Central memory CD8-positive, alpha-beta T cell (primary cell): ENCODE measurements at regions not wholly inside any gene's neighbourhood (a gene's known extent, or its start where the extent isn't known, plus 50 kb on each side); places are given as distances from the start of the nearest gene placed in this dataset.
A peak's percentile ranks its signal among the peaks of the same experiment; 100 is the strongest.

Source experiments
- ATAC-seq: fragments of 150-1000 bp; cut with Tn5 transposase; replicated peaks from 2 replicates; pipeline ENCODE4 v1.10.0; 2022; ENCODE audit warnings: mild to moderate bottlenecking, moderate FRiP score, moderate number of reproducible peaks; ENCODE audit not compliant: poor library complexity, severe bottlenecking; ENCODE audit errors: extremely low read depth
- DNase-seq, 2 donors: peaks; one replicate each; pipeline ENCODE4 v3.0.0; 2021; ENCODE audit warnings: low spot score in 2 of 2
- H3K27ac Mint-ChIP-seq: one replicate; pipeline ENCODE4 v1.8.0; 2022; ENCODE audit warnings: low read depth, mild to moderate bottlenecking, moderate library complexity, mixed read lengths
- H3K27me3 Mint-ChIP-seq: one replicate; pipeline ENCODE4 v1.8.0; 2022; ENCODE audit warnings: mixed read lengths
- H3K36me3 Mint-ChIP-seq: one replicate; pipeline ENCODE4 v1.8.0; 2022; ENCODE audit warnings: mild to moderate bottlenecking, moderate library complexity, mixed read lengths; ENCODE audit not compliant: insufficient read depth
- H3K4me1 Mint-ChIP-seq: one replicate; pipeline ENCODE4 v1.8.0; 2022; ENCODE audit warnings: mixed read lengths
- H3K4me3 Mint-ChIP-seq: one replicate; pipeline ENCODE4 v1.8.0; 2022; ENCODE audit warnings: mild to moderate bottlenecking, moderate library complexity, mixed read lengths
- H3K9me3 Mint-ChIP-seq: one replicate; pipeline ENCODE4 v1.8.0; 2022; ENCODE audit warnings: mixed read lengths

DNA sequence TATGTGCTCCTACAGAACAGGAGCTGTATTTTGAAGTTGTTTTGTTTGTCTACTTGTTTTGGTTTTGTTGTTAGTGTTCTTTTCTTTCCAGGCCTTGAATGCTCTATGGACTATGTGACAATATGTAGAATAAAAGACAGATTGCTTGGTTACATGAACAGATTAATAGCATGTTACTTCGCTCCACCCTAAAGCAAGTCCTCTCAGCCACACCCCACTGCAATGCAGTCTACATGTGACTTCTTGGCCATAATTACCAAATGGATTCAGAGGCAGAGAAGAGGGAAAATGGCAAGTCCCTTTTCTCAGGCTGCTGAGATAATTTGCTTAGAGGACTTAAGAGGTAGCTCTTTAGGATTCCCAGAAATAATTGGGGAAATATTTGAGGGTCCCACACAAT is 123.2 kb upstream of the CYP1B1 start:
- Mint-ChIP-seq H3K4me1 (no peaks in the 10 kb centered on the region), H3K4me3 (no peak overlapping the region), H3K9me3 (no peaks in the 10 kb centered on the region), H3K36me3 (no peaks in the 10 kb centered on the region), H3K27ac (no peak overlapping the region), H3K27me3 (peaks cover 47% of the 10 kb centered on the region)
- ATAC-seq: no peak
- DNase-seq: no peak

- DNase-seq: no peak
- ATAC-seq: no peak
- H3K4me1 Mint-ChIP-seq: peaks cover 14% of the 10 kb centered on the region
These were observed 118.8 kb upstream of the CYP1B1 start for GRCh38 chr2:38194751-38195150.

DNA sequence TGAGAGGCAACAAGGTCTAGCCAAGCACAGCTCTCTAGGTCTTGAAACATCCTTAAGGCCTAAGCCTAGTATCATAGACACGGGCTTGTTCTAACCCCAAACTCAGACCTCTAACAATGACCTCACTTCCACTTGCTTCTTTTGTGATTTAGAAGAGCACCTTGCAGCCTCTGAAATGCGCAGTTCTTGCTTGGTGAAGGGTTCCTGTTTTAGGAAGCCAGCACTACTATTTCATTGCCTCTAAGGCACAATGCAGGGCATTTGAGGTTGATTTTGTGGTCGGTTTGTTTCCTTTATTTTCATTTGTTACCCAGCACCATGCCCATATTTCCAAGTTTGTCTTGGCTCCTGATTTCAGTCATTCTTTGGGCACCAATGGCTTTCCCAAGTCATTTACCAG is 117.0 kb upstream of the CYP1B1 start:
- Mint-ChIP-seq H3K9me3 (no peaks in the 10 kb centered on the region), H3K4me1 (peaks cover 14% of the 10 kb centered on the region), H3K27me3 (no peaks in the 10 kb centered on the region), H3K27ac (no peak overlapping the region), H3K4me3 (no peak overlapping the region), H3K36me3 (no peaks in the 10 kb centered on the region)
- DNase-seq: no peak
- ATAC-seq: no peak

More at GRCh38 chr2:38194751-38195150, 118.8 kb upstream of the CYP1B1 start:
- Mint-ChIP-seq H3K27ac (no peak overlapping the region), H3K36me3 (no peaks in the 10 kb centered on the region), H3K4me3 (no peak overlapping the region), H3K27me3 (peaks cover 7% of the 10 kb centered on the region), H3K9me3 (no peaks in the 10 kb centered on the region)

GRCh38 chr2:38192046-38192445 is 116.1 kb upstream of the CYP1B1 start:
- no peaks in the 10 kb centered on the region for H3K9me3 Mint-ChIP-seq
- DNase-seq: no peak

GRCh38 chr2:38191516-38191915 is 115.6 kb upstream of the CYP1B1 start:
- H3K27me3 Mint-ChIP-seq: no peaks in the 10 kb centered on the region
- DNase-seq: no peak
- H3K27ac Mint-ChIP-seq: no peak overlapping the region
- no peaks in the 10 kb centered on the region for H3K36me3 Mint-ChIP-seq
- no peaks in the 10 kb centered on the region for H3K9me3 Mint-ChIP-seq
- no peak overlapping the region for H3K4me3 Mint-ChIP-seq
- no peak for ATAC-seq
- peaks cover 14% of the 10 kb centered on the region for H3K4me1 Mint-ChIP-seq

More at GRCh38 chr2:38192046-38192445, 116.1 kb upstream of the CYP1B1 start:
- no peak overlapping the region for H3K27ac Mint-ChIP-seq
- H3K36me3 Mint-ChIP-seq: no peaks in the 10 kb centered on the region
- peaks cover 14% of the 10 kb centered on the region for H3K4me1 Mint-ChIP-seq
- no peak overlapping the region for H3K4me3 Mint-ChIP-seq
- no peaks in the 10 kb centered on the region for H3K27me3 Mint-ChIP-seq
- no peak for ATAC-seq

GRCh38 chr2:38190542-38191218 is 114.7 kb upstream of the CYP1B1 start:
- DNase-seq: no peak
- H3K4me3 Mint-ChIP-seq: no peak overlapping the region
- H3K36me3 Mint-ChIP-seq: no peaks in the 10 kb centered on the region
- peaks cover 14% of the 10 kb centered on the region for H3K4me1 Mint-ChIP-seq
- no peak overlapping the region for H3K27ac Mint-ChIP-seq
- peak; percentile 28 for ATAC-seq
- no peaks in the 10 kb centered on the region for H3K27me3 Mint-ChIP-seq
- no peaks in the 10 kb centered on the region for H3K9me3 Mint-ChIP-seq

DNA sequence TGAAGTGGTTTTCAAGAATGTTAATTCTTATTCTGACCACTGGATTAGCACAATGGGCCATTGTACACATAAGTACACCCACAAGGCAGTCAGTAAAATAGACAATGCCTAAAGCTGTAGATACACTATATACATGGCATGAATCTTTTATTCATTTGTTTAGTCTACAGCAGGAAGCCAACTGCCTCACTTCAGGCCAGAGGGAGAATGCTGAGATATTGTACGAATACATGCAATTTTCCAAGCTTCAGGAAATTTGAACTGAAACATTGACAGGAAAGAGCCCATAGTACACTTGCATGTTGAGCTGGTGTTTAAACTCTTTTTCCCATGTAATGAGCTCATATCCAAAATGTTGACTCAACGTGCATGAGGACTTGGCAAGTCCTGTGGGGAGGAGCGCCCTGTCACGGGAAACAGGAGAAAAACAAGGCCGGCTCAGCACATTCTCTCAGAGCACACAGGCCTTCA is 111.6 kb upstream of the CYP1B1 start:
- peaks cover 24% of the 10 kb centered on the region for H3K4me1 Mint-ChIP-seq
- no peaks in the 10 kb centered on the region for H3K27me3 Mint-ChIP-seq
- ATAC-seq (no peak), DNase-seq (no peak)
- H3K9me3 Mint-ChIP-seq: no peaks in the 10 kb centered on the region
- H3K27ac Mint-ChIP-seq: no peak overlapping the region
- no peaks in the 10 kb centered on the region for H3K36me3 Mint-ChIP-seq
- H3K4me3 Mint-ChIP-seq: no peak overlapping the region

DNA sequence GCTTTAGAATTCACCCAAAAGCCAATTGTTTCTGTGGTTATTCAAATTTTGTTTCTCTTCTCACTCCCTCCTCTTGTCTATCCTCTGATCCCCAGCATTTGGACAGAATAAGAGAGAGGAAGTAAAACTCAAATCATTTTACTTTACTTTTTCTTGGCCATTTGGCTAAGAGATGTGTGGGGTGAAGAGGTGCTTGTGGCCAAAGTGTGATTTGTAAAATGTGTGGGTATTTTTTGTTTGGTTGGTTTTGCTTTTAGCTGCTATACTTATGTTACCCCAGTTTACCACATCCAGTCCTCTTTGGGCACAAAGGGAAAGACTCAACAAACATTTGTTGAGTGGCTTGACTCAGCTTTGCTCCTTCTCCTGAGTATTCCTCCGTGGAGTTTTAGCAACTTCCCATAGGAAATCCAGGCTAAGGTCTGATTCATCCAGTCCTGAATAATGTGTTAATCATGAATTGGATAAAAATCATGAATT is 109.1 kb upstream of the CYP1B1 start:
- ATAC-seq: peak; percentile 83
- no peak overlapping the region for H3K4me3 Mint-ChIP-seq
- DNase-seq: peak in 1 of 2 donors; percentile 9
- peaks cover 14% of the 10 kb centered on the region for H3K4me1 Mint-ChIP-seq
- H3K27ac Mint-ChIP-seq: no peak overlapping the region
- no peaks in the 10 kb centered on the region for H3K9me3 Mint-ChIP-seq
- H3K36me3 Mint-ChIP-seq: no peaks in the 10 kb centered on the region
- no peaks in the 10 kb centered on the region for H3K27me3 Mint-ChIP-seq

GRCh38 chr2:38182492-38183003 is 106.6 kb upstream of the CYP1B1 start:
- no peak for ATAC-seq
- no peak for DNase-seq
- peaks cover 14% of the 10 kb centered on the region for H3K4me1 Mint-ChIP-seq
- H3K9me3 Mint-ChIP-seq: no peaks in the 10 kb centered on the region
- no peak overlapping the region for H3K27ac Mint-ChIP-seq
- H3K36me3 Mint-ChIP-seq: no peaks in the 10 kb centered on the region
- peaks cover 17% of the 10 kb centered on the region for H3K27me3 Mint-ChIP-seq
- H3K4me3 Mint-ChIP-seq: no peak overlapping the region

DNA sequence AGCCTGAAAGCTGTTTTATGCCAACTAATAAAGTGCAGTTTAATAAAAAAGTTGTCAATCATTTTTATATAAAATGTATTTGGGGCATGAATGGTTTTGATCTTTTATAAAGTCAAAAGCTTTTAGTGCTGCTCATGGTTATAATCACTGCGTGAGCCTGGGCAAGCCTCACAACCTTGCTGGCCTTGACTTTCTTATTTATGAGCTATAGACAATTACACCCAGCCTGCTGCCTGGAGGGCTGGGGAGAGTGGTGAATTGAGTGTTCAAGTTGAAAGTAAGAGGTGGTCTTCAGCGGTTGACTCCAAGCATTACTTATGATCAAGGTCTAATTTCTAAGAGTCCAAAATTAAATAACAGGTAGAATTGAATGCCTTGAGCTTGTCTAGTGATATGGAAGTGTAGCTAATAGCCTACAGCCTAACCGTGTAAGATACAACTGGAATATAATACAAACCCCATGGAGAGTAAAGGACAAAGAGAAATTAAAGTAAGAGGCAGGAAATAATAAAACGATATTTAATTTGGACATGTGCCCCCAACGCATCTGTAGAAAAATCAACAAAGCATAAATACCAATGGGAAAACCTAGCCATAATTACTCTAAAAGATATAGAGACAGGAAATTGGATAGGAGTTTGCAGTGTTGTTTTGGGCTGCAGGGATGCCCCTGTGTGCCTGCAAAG is 106.0 kb upstream of the CYP1B1 start:
- no peak for DNase-seq
- H3K4me1 Mint-ChIP-seq: peaks cover 14% of the 10 kb centered on the region
- no peaks in the 10 kb centered on the region for H3K9me3 Mint-ChIP-seq
- no peak for ATAC-seq
- no peak overlapping the region for H3K4me3 Mint-ChIP-seq
- H3K27me3 Mint-ChIP-seq: peaks cover 17% of the 10 kb centered on the region
- no peaks in the 10 kb centered on the region for H3K36me3 Mint-ChIP-seq
- no peak overlapping the region for H3K27ac Mint-ChIP-seq

DNA sequence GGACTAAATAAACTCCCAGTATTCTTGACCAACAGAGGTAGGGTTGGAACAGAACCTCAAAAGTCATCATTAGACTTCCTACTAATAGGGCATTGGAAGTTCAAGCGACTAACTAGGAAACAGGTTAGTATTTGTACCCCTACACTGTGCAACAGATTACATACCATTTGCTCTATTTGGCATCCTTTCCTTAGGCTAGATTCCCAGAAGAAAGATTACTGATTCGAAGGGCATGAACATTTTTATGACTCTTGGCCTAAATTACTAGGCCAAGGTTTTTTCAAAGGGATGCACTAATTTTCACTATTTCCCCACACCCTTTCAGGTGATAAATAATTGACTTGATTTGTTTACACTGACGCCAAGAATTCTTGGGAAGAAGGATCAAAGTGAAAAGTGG is 104.8 kb upstream of the CYP1B1 start:
- no peak overlapping the region for H3K4me3 Mint-ChIP-seq

GRCh38 chr2:38178556-38179419 is 102.8 kb upstream of the CYP1B1 start:
- no peak overlapping the region for H3K27ac Mint-ChIP-seq
- H3K4me3 Mint-ChIP-seq: no peak overlapping the region
- ATAC-seq (no peak), DNase-seq (no peak)
- H3K36me3 Mint-ChIP-seq: no peaks in the 10 kb centered on the region
- H3K4me1 Mint-ChIP-seq: no peaks in the 10 kb centered on the region
- H3K27me3 Mint-ChIP-seq: peaks cover 29% of the 10 kb centered on the region
- no peaks in the 10 kb centered on the region for H3K9me3 Mint-ChIP-seq

More for the DNA sequence above, 104.8 kb upstream of the CYP1B1 start:
- H3K9me3 Mint-ChIP-seq: no peaks in the 10 kb centered on the region
- no peak overlapping the region for H3K27ac Mint-ChIP-seq
- no peak for DNase-seq
- H3K27me3 Mint-ChIP-seq: peaks cover 17% of the 10 kb centered on the region
- H3K36me3 Mint-ChIP-seq: no peaks in the 10 kb centered on the region
- H3K4me1 Mint-ChIP-seq: peaks cover 14% of the 10 kb centered on the region
- no peak for ATAC-seq
